ENCODE measurements at regions not wholly inside any gene's neighbourhood (a gene's known extent, or its start where the extent isn't known, plus 50 kb on each side); places are given as distances from the start of the nearest gene placed in this dataset.

DNA sequence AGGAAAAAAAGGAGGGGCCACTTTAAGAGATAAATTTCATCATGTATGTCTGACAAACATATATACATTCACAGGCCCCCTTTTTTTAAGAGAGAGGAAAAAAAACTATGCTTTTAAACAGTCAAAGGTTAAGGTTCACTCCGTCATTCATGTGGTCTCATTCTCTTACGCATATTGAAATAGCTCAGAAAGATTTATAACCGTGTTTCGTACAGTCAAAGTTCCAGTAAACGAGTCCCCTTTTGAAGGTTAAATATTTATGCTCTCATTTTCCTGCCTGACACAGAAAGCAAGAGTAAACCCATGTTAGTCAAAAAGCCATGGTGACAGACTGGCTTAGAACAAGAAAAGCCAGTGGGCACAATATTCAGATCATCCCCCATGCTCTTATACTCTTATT, 248.0 kb upstream of the ARRDC4 start:
- ChIA-PET POLR2A (no interaction called here), CTCF (no interaction called here)
- Histone ChIP-seq H3K4me1 (ENCODE audit: control insufficient read depth, insufficient read depth, low read length) (peaks cover 8% of the 10 kb centered on the region), H3K36me3 (ENCODE audit: control insufficient read depth in 2 of 2, insufficient read depth in 1 of 2, low read length in 2 of 2) (no peaks in the 10 kb centered on the region), H3K27ac (ENCODE audit: extremely low read depth, low read depth, low read length) (no peak overlapping the region), H3K4me3 (ENCODE audit: low read depth, low read length) (no peak overlapping the region), H3K9me3 (ENCODE audit: control insufficient read depth, insufficient read depth, low read depth, low read length) (no peaks in the 10 kb centered on the region)
- no peak for TF ChIP-seq ZNF335 (tag by site-specific recombination; conservative IDR thresholded peaks at IDR 0.05)

DNA sequence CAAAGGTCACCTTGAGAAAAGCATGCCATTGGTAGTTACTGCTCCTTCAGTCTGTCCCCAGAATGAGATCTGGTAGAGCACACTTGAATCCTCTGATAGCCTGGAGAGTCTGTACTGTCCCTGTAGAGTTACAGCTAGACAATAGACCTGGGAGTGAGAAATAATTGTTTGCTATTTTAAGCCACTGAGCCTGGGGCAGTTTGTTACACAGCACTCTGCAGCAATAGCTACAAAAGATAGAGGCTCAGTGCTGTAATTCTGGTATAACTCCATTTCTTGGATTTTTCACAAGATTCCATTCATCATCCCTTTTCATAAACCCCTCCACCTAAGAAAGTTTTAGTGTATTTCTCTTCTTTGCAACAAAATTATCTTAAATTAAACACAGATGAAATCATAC, 242.7 kb upstream of the ARRDC4 start:
- Histone ChIP-seq H3K36me3 (ENCODE audit: control insufficient read depth in 2 of 2, insufficient read depth in 1 of 2, low read length in 2 of 2) (no peaks in the 10 kb centered on the region), H3K4me1 (ENCODE audit: control insufficient read depth, insufficient read depth, low read length) (no peaks in the 10 kb centered on the region), H3K27ac (ENCODE audit: extremely low read depth, low read depth, low read length) (no peak overlapping the region), H3K4me3 (ENCODE audit: low read depth, low read length) (no peak overlapping the region), H3K9me3 (ENCODE audit: control insufficient read depth, insufficient read depth, low read depth, low read length) (peaks cover 3% of the 10 kb centered on the region)
- POLR2A ChIA-PET: no interaction called here
- CTCF ChIA-PET: no interaction called here
- TF ChIP-seq ZIC2 (tag by site-specific recombination; IDR thresholded peaks at IDR 0.05) (no peak), ZNF214 (tag by site-specific recombination; IDR thresholded peaks at IDR 0.05; ENCODE audit: borderline replicate concordance) (no peak), ZNF629 (tag by site-specific recombination; IDR thresholded peaks at IDR 0.05) (no peak), ZNF768 (tag by site-specific recombination; IDR thresholded peaks at IDR 0.05) (no peak), PBX3 (CRISPR knock-in tag; IDR thresholded peaks at IDR 0.05) (no peak), EGR2 (tag by site-specific recombination; IDR thresholded peaks at IDR 0.05; ENCODE audit: low read depth) (no peak), ZNF24 (tag by site-specific recombination; IDR thresholded peaks at IDR 0.05) (no peak), ZNF155 (tag by site-specific recombination; IDR thresholded peaks at IDR 0.05) (no peak), HOXD13 (CRISPR knock-in tag; IDR thresholded peaks at IDR 0.05; ENCODE audit: borderline replicate concordance) (no peak), ZNF792 (tag by site-specific recombination; IDR thresholded peaks at IDR 0.05) (no peak), REPIN1 (tag by site-specific recombination; IDR thresholded peaks at IDR 0.05; ENCODE audit: low read depth) (no peak), ZEB2 (tag by site-specific recombination; IDR thresholded peaks at IDR 0.05) (no peak)

- H3K4me1 ChIP-seq (ENCODE audit: control insufficient read depth, insufficient read depth, low read length): no peaks in the 10 kb centered on the region
- H3K27ac ChIP-seq (ENCODE audit: extremely low read depth, low read depth, low read length): no peak overlapping the region
- H3K9me3 ChIP-seq (ENCODE audit: control insufficient read depth, insufficient read depth, low read depth, low read length): peaks cover 3% of the 10 kb centered on the region
- no peaks in the 10 kb centered on the region for H3K36me3 ChIP-seq (ENCODE audit: control insufficient read depth in 2 of 2, insufficient read depth in 1 of 2, low read length in 2 of 2)
- POLR2A ChIA-PET: no interaction called here
- H3K4me3 ChIP-seq (ENCODE audit: low read depth, low read length): no peak overlapping the region
- TF ChIP-seq YY1 (tag by site-specific recombination; IDR thresholded peaks at IDR 0.05): no peak
- no peak for TF ChIP-seq ZNF621 (tag by site-specific recombination; IDR thresholded peaks at IDR 0.05)
- no peak for TF ChIP-seq KLF9 (tag by site-specific recombination; IDR thresholded peaks at IDR 0.05; ENCODE audit: low read depth)
- no peak for TF ChIP-seq ZNF302 (tag by site-specific recombination; IDR thresholded peaks at IDR 0.05; ENCODE audit: low read depth)
- no peak for TF ChIP-seq ZNF600 (tag by site-specific recombination; IDR thresholded peaks at IDR 0.05)
- no peak for TF ChIP-seq ZNF624 (tag by site-specific recombination; IDR thresholded peaks at IDR 0.05)
- TF ChIP-seq TSHZ1 (tag by site-specific recombination; IDR thresholded peaks at IDR 0.05; ENCODE audit: borderline replicate concordance): no peak
- TF ChIP-seq ZNF174 (tag by site-specific recombination; IDR thresholded peaks at IDR 0.05): no peak
- TF ChIP-seq ZFP69B (tag by site-specific recombination; IDR thresholded peaks at IDR 0.05): no peak
- CTCF ChIA-PET: interaction anchor here (0.7 kb wide), 1 partner anchor 272 kb away, joined by 3 read pairs; no protein-coding TSS in a partner anchor
Measured at GRCh38 chr15:97718509-97718908, 242.0 kb upstream of the ARRDC4 start.

Data from HEK293 (cell line).